A673 (cell line): ENCODE measurements at regions not wholly inside any gene's neighbourhood (a gene's known extent, or its start where the extent isn't known, plus 50 kb on each side); places are given as distances from the start of the nearest gene placed in this dataset.
A peak's percentile ranks its signal among the peaks of the same experiment; 100 is the strongest.

Experiments used
- BruUV-seq: library from RNA; stranded (reverse); fragments of 400-500 nt; replicated peaks from 2 replicates; lab custom pipeline; 2021; lab: Mats Ljungman, UMichigan
- CTCF ChIA-PET: fragments of 300-600 bp; sonication (Branson Sonifier 250); formaldehyde crosslinking; loops from one replicate; lab custom pipeline; 2022; ENCODE audit warnings: antibody characterized with exemption; lab: Charles Lee
- POLR2A ChIA-PET: fragments of 300-600 bp; sonication (Branson Sonifier 250); formaldehyde crosslinking; loops from one replicate; lab custom pipeline; 2022; ENCODE audit warnings: antibody characterized with exemption; ENCODE audit not compliant: low non-redundant PET; lab: Charles Lee
- DNase-seq: peaks from one replicate; pipeline ENCODE4 v3.0.0-alpha.2; 2015; ENCODE audit warnings: low spot score
- H3K27ac ChIP-seq: fragments of 200-600 bp; sonication (generic); 2 replicates; pipeline ENCODE4 v1.5.1; 2016; ENCODE audit warnings: mixed run types, low read depth, mild to moderate bottlenecking, mixed read lengths, antibody characterized with exemption, low read length; ENCODE audit not compliant: poor library complexity, severe bottlenecking
- H3K27me3 ChIP-seq: fragments of 200-600 bp; sonication (generic); replicated peaks from 2 replicates; pipeline ENCODE4 v1.6.1; 2017; ENCODE audit warnings: mixed run types, low read depth, mild to moderate bottlenecking, mixed read lengths, antibody characterized with exemption, low read length; ENCODE audit not compliant: insufficient read depth, poor library complexity
- H3K36me3 ChIP-seq: fragments of 200-600 bp; sonication (generic); 2 replicates; pipeline ENCODE4 v1.6.1; 2016; ENCODE audit warnings: mixed run types, mild to moderate bottlenecking, mixed read lengths, antibody characterized with exemption, low read length; ENCODE audit not compliant: insufficient read depth, poor library complexity, severe bottlenecking
- H3K4me1 ChIP-seq: fragments of 200-600 bp; sonication (generic); 2 replicates; pipeline ENCODE4 v1.6.1; 2017; ENCODE audit warnings: mixed run types, mild to moderate bottlenecking, mixed read lengths, antibody characterized with exemption, low read length; ENCODE audit not compliant: insufficient read depth, poor library complexity, severe bottlenecking
- H3K4me3 ChIP-seq: fragments of 200-600 bp; sonication (generic); 2 replicates; pipeline ENCODE4 v1.5.1; 2016; ENCODE audit warnings: low read depth, mixed run types, mild to moderate bottlenecking, mixed read lengths, low read length; ENCODE audit not compliant: poor library complexity, severe bottlenecking
- H3K9me3 ChIP-seq: fragments of 200-600 bp; sonication (generic); 2 replicates; pipeline ENCODE4 v1.6.1; 2016; ENCODE audit warnings: mixed run types, low read depth, mild to moderate bottlenecking, mixed read lengths, antibody characterized with exemption, low read length; ENCODE audit not compliant: poor library complexity, severe bottlenecking
- EZH2 ChIP-seq: fragments of 200-600 bp; sonication (generic); IDR thresholded peaks from 2 replicates; pipeline ENCODE4 v1.6.1; 2017; ENCODE audit warnings: borderline replicate concordance, low read depth, mild to moderate bottlenecking, mixed read lengths, antibody characterized with exemption, low read length; ENCODE audit not compliant: poor library complexity, severe bottlenecking
- intact Hi-C: fragments of 100-400 bp; cut with micrococcal nuclease; formaldehyde crosslinking; loops from one replicate; pipeline ENCODE4 v1.10.0; 2022; ENCODE audit not compliant: unreplicated experiment
- TF ChIP-seq, protein P1 (sequence below): fragments of 300-800, 200-600 bp; sonication (generic); conservative IDR thresholded peaks from 2 replicates; pipeline ENCODE4 v1.5.1; 2017; ENCODE audit warnings: low read depth, mild to moderate bottlenecking, antibody characterized with exemption, low read length, moderate library complexity, mixed read lengths

DNA sequence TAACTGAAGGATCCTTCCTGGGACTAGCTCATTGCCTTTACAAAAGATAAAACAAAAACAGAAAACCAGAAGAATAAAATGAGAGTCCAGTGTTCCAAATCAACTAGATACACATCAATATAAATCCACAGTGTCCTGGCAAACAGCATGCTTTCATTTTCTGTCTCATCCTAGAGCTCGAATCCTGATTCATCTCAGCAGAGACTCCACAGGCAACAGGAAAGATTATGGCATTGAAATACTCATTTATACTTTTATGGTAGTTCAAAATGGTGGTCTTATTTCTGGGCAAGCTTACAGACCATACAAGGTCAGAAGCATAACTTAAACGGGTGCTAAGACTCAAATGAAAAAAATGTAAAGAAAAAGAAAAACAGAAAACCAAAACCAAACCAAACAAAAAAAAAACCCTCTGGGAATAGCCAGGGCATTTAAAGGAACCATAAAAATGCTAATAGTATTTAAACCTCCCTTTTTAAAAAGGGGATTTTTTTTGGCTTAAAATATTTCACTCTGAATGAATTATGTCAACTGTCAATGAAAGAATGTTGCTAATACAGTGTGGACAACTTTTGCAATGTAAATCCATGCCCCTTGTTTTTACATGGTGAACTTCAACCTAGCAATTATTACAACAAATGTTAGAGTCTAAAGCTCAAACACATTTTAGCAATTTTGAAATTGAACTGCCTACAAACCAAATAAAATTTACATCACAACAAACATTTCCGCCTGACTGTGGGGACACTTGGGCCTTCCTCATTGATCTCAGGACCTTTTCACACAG is 57.9 kb downstream of the GPR101 start:
- TF ChIP-seq, protein P1, sequence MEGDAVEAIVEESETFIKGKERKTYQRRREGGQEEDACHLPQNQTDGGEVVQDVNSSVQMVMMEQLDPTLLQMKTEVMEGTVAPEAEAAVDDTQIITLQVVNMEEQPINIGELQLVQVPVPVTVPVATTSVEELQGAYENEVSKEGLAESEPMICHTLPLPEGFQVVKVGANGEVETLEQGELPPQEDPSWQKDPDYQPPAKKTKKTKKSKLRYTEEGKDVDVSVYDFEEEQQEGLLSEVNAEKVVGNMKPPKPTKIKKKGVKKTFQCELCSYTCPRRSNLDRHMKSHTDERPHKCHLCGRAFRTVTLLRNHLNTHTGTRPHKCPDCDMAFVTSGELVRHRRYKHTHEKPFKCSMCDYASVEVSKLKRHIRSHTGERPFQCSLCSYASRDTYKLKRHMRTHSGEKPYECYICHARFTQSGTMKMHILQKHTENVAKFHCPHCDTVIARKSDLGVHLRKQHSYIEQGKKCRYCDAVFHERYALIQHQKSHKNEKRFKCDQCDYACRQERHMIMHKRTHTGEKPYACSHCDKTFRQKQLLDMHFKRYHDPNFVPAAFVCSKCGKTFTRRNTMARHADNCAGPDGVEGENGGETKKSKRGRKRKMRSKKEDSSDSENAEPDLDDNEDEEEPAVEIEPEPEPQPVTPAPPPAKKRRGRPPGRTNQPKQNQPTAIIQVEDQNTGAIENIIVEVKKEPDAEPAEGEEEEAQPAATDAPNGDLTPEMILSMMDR, result no peak
- no peak for TF ChIP-seq EZH2
- intact Hi-C loops, result no loop called here
- BruUV-seq, result no TSS peak
- CTCF ChIA-PET, result no interaction called here
- peak overlapping the region; percentile 34 for H3K27ac ChIP-seq
- no peaks in the 10 kb centered on the region for H3K9me3 ChIP-seq
- H3K27me3 ChIP-seq, result no peaks in the 10 kb centered on the region
- DNase-seq, result peak; percentile 48
- POLR2A ChIA-PET, result no interaction called here
- H3K4me1 ChIP-seq, result no peaks in the 10 kb centered on the region
- no peak overlapping the region for H3K4me3 ChIP-seq
- no peaks in the 10 kb centered on the region for H3K36me3 ChIP-seq

DNA sequence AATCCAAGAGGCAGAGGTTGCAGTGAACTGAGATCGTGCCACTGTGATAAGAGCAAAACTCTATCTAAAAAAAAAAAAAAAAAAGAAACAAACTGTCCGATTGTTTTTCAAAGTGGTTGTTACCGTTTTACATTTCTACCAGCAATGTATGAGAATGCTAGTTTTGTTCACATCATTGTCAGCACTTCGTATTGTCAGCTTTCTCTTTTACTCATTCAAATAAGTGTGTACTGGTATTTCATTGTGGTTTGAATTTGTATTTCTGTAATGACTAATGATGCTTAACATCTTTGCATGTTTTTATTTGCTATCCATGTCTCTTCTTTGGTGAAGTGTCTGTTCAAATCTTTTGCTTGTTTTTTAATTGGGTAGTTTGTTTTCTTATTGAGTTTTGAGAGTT is 65.8 kb downstream of the GPR101 start:
- Histone ChIP-seq H3K4me1 (no peaks in the 10 kb centered on the region), H3K4me3 (no peak overlapping the region), H3K36me3 (no peaks in the 10 kb centered on the region), H3K27ac (no peak overlapping the region), H3K9me3 (no peaks in the 10 kb centered on the region), H3K27me3 (no peaks in the 10 kb centered on the region)
- CTCF ChIA-PET, result no interaction called here
- POLR2A ChIA-PET, result no interaction called here
- intact Hi-C loops, result no loop called here
- TF ChIP-seq, protein P1, result no peak
- no peak for TF ChIP-seq EZH2
- BruUV-seq, result no TSS peak
- DNase-seq, result no peak

- Histone ChIP-seq H3K9me3 (no peaks in the 10 kb centered on the region), H3K27me3 (no peaks in the 10 kb centered on the region), H3K4me1 (peaks cover 10% of the 10 kb centered on the region), H3K27ac (no peak overlapping the region), H3K36me3 (no peaks in the 10 kb centered on the region), H3K4me3 (no peak overlapping the region)
- ChIA-PET CTCF (no interaction called here), POLR2A (no interaction called here)
- DNase-seq, result no peak
- intact Hi-C loops, result no loop called here
- no peak for TF ChIP-seq EZH2
- TF ChIP-seq, protein P1, result no peak
- no TSS peak for BruUV-seq
Measured at GRCh38 chrX:136963973-136964372, 69.8 kb downstream of the GPR101 start.
